ACHN (cell line): ENCODE measurements at regions not wholly inside any gene's neighbourhood (a gene's known extent, or its start where the extent isn't known, plus 50 kb on each side); places are given as distances from the start of the nearest gene placed in this dataset.

ENCODE experiments used
- DNase-seq: peaks from one replicate; pipeline ENCODE4 v3.0.0-alpha.2; 2015
- in situ Hi-C: cut with HindIII; loops from 2 replicates; pipeline ENCODE4 v1.10.0; 2017; ENCODE audit warnings: low sequenced_read_pairs, low pct_ligation_motif_present, low pct_unique_long_range_greater_than_20kb

- DNase-seq: no peak
- in situ Hi-C loops: no loop called here
These were observed 1147.8 kb downstream of the BRD1 start for GRCh38 chr22:48679656-48680555.

- in situ Hi-C loops: no loop called here
- DNase-seq: no peak
These were observed 1149.2 kb downstream of the BRD1 start for GRCh38 chr22:48678171-48679135.

- in situ Hi-C loops: no loop called here
- no peak for DNase-seq
These were observed 1150.1 kb downstream of the BRD1 start for GRCh38 chr22:48677621-48678020.

GRCh38 chr22:48677168-48677520 lies 1150.5 kb downstream of the BRD1 start:
- DNase-seq: no peak
- in situ Hi-C loops: no loop called here

- no peak for DNase-seq
- in situ Hi-C loops: no loop called here
These were observed 1151.2 kb downstream of the BRD1 start for GRCh38 chr22:48676266-48677167.

- DNase-seq: no peak
- in situ Hi-C loops: no loop called here
These were observed 1151.9 kb downstream of the BRD1 start for GRCh38 chr22:48675830-48676145.

- DNase-seq: no peak
- in situ Hi-C loops: no loop called here
These were observed 1152.4 kb downstream of the BRD1 start for GRCh38 chr22:48675141-48675829.

- in situ Hi-C loops: no loop called here
- no peak for DNase-seq
These were observed 1153.7 kb downstream of the BRD1 start for GRCh38 chr22:48673806-48674500.

GRCh38 chr22:48672387-48672786 lies 1155.3 kb downstream of the BRD1 start:
- in situ Hi-C loops: no loop called here
- DNase-seq: no peak

- DNase-seq: no peak
- in situ Hi-C loops: no loop called here
These were observed 1156.9 kb downstream of the BRD1 start for GRCh38 chr22:48670731-48671130.

- DNase-seq: no peak
- in situ Hi-C loops: no loop called here
These were observed 1157.5 kb downstream of the BRD1 start for GRCh38 chr22:48669986-48670716.

- in situ Hi-C loops: no loop called here
- no peak for DNase-seq
These were observed 1158.4 kb downstream of the BRD1 start for GRCh38 chr22:48669226-48669625.

GRCh38 chr22:48667289-48667688 lies 1160.4 kb downstream of the BRD1 start:
- in situ Hi-C loops: no loop called here
- no peak for DNase-seq

- in situ Hi-C loops: no loop called here
- no peak for DNase-seq
These were observed 1161.1 kb downstream of the BRD1 start for GRCh38 chr22:48666620-48667019.

GRCh38 chr22:48665311-48665995 lies 1162.2 kb downstream of the BRD1 start:
- in situ Hi-C loops: no loop called here
- no peak for DNase-seq

- DNase-seq: no peak
- in situ Hi-C loops: no loop called here
These were observed 1163.1 kb downstream of the BRD1 start for GRCh38 chr22:48664586-48664985.
